NB4 (cell line): ENCODE measurements at regions not wholly inside any gene's neighbourhood (a gene's known extent, or its start where the extent isn't known, plus 50 kb on each side); places are given as distances from the start of the nearest gene placed in this dataset.
"Not testable (repeated sequence)": the region's sequence is repeated elsewhere in the genome, so short reads cannot be mapped to it uniquely, and the experiment has no call there.

Source experiments
- DNase-seq: peaks from one replicate; pipeline ENCODE4 v3.0.0; 2010; ENCODE audit warnings: low read depth
- H3K4me3 ChIP-seq: one replicate; pipeline ENCODE4 v1.5.1; 2011; ENCODE audit warnings: mild to moderate bottlenecking, low read depth, low read length, moderate library complexity
- CTCF ChIP-seq: IDR thresholded peaks from one replicate; pipeline ENCODE4 v1.5.1; 2012; ENCODE audit warnings: low read depth, low read length
- MAX ChIP-seq: IDR thresholded peaks from 2 replicates; pipeline ENCODE4 v1.6.1; 2011; ENCODE audit warnings: low read depth, low read length
- MYC ChIP-seq: IDR thresholded peaks from 2 replicates; pipeline ENCODE4 v1.6.1; 2011; ENCODE audit warnings: low read depth, low read length
- POLR2A ChIP-seq: IDR thresholded peaks from 2 replicates; pipeline ENCODE4 v1.6.1; 2011; ENCODE audit warnings: mild to moderate bottlenecking; ENCODE audit not compliant: insufficient read length; ENCODE audit errors: extremely low read depth

GRCh38 chr11:80929031-80929805, 1488.4 kb upstream of the TENM4 start:
- no peak for TF ChIP-seq CTCF
- TF ChIP-seq MYC: no peak
- TF ChIP-seq POLR2A: no peak
- no peak for TF ChIP-seq MAX
- no peak overlapping the region for H3K4me3 ChIP-seq
- no peak for DNase-seq

- DNase-seq: no peak
- H3K4me3 ChIP-seq: no peak overlapping the region
- TF ChIP-seq CTCF (no peak), MAX (no peak), POLR2A (no peak), MYC (no peak)
Measured at GRCh38 chr11:80925321-80925720, 1484.5 kb upstream of the TENM4 start.

GRCh38 chr11:80921310-80921709, 1480.5 kb upstream of the TENM4 start:
- H3K4me3 ChIP-seq, DNase-seq: not testable (repeated sequence)

- no peak for DNase-seq
- H3K4me3 ChIP-seq: no peak overlapping the region
- TF ChIP-seq POLR2A (no peak), MYC (no peak), MAX (no peak), CTCF (no peak)
Measured at GRCh38 chr11:80916173-80916798, 1475.5 kb upstream of the TENM4 start.

- DNase-seq: no peak
- H3K4me3 ChIP-seq: no peak overlapping the region
- TF ChIP-seq POLR2A (no peak), MAX (no peak), MYC (no peak), CTCF (no peak)
Measured at GRCh38 chr11:80914311-80914710, 1473.5 kb upstream of the TENM4 start.

- no peak for TF ChIP-seq MYC
- TF ChIP-seq CTCF: no peak
- no peak for TF ChIP-seq POLR2A
- no peak for TF ChIP-seq MAX
- H3K4me3 ChIP-seq: no peak overlapping the region
- DNase-seq: no peak
Measured at GRCh38 chr11:80911666-80912065, 1470.8 kb upstream of the TENM4 start.
